NCI-H2029 treated with DMSO at 0.1 percent for 48 hours (cell line): ENCODE measurements at regions not wholly inside any gene's neighbourhood (a gene's known extent, or its start where the extent isn't known, plus 50 kb on each side); places are given as distances from the start of the nearest gene placed in this dataset.

ENCODE experiments used
- DNase-seq: peaks from one replicate; lab custom pipeline; 2025; lab: John Stamatoyannopoulos, UW

GRCh38 chr11:80849253-80849652 is 1408.4 kb upstream of the TENM4 start:
- no peak for DNase-seq

GRCh38 chr11:80846979-80847378 is 1406.1 kb upstream of the TENM4 start:
- no peak for DNase-seq

- DNase-seq, result no peak
These were observed 1405.6 kb upstream of the TENM4 start for GRCh38 chr11:80846442-80846841.

- no peak for DNase-seq
These were observed 1403.4 kb upstream of the TENM4 start for GRCh38 chr11:80844110-80844819.

GRCh38 chr11:80843266-80843974 is 1402.6 kb upstream of the TENM4 start:
- no peak for DNase-seq

GRCh38 chr11:80842246-80842645 is 1401.4 kb upstream of the TENM4 start:
- no peak for DNase-seq

- DNase-seq, result no peak
These were observed 1400.8 kb upstream of the TENM4 start for GRCh38 chr11:80841675-80842074.

- no peak for DNase-seq
These were observed 1397.3 kb upstream of the TENM4 start for GRCh38 chr11:80838153-80838552.

- no peak for DNase-seq
These were observed 1396.2 kb upstream of the TENM4 start for GRCh38 chr11:80837051-80837450.

- no peak for DNase-seq
These were observed 1390.5 kb upstream of the TENM4 start for GRCh38 chr11:80831374-80831773.

- no peak for DNase-seq
These were observed 1387.0 kb upstream of the TENM4 start for GRCh38 chr11:80827781-80828180.

- DNase-seq, result no peak
These were observed 1386.0 kb upstream of the TENM4 start for GRCh38 chr11:80826808-80827207.

- no peak for DNase-seq
These were observed 1381.5 kb upstream of the TENM4 start for GRCh38 chr11:80822308-80822707.

GRCh38 chr11:80819271-80819670 is 1378.4 kb upstream of the TENM4 start:
- DNase-seq, result no peak

GRCh38 chr11:80816966-80817365 is 1376.1 kb upstream of the TENM4 start:
- no peak for DNase-seq

GRCh38 chr11:80816454-80816847 is 1375.6 kb upstream of the TENM4 start:
- DNase-seq, result no peak

GRCh38 chr11:80815752-80816453 is 1375.1 kb upstream of the TENM4 start:
- no peak for DNase-seq

- no peak for DNase-seq
These were observed 1374.0 kb upstream of the TENM4 start for GRCh38 chr11:80814813-80815212.

- DNase-seq, result no peak
These were observed 1369.9 kb upstream of the TENM4 start for GRCh38 chr11:80810695-80811094.

GRCh38 chr11:80798174-80798573 is 1357.3 kb upstream of the TENM4 start:
- DNase-seq, result no peak

- no peak for DNase-seq
These were observed 1342.7 kb upstream of the TENM4 start for GRCh38 chr11:80783561-80783960.

- no peak for DNase-seq
These were observed 1341.5 kb upstream of the TENM4 start for GRCh38 chr11:80782135-80782885.
